GM23338 (cell line): ENCODE measurements at regions not wholly inside any gene's neighbourhood (a gene's known extent, or its start where the extent isn't known, plus 50 kb on each side); places are given as distances from the start of the nearest gene placed in this dataset.
"Not testable (repeated sequence)": the region's sequence is repeated elsewhere in the genome, so short reads cannot be mapped to it uniquely, and the experiment has no call there.

Experiments
- ATAC-seq: fragments of 200-7000 bp; cut with Tn5 transposase; 3 replicates; pipeline ENCODE4 v1.9.1; 2020
- DNase-seq: peaks from one replicate; pipeline ENCODE4 v3.0.0-alpha.2; 2015; ENCODE audit warnings: low spot score
- H2AFZ ChIP-seq: fragments of 200-600 bp; sonication (generic); 2 replicates; pipeline ENCODE4 v1.8.0; 2016; ENCODE audit warnings: antibody characterized with exemption, mild to moderate bottlenecking, moderate library complexity
- H3F3A ChIP-seq: fragments of 200-600 bp; sonication (generic); replicated peaks from 2 replicates; pipeline ENCODE4 v1.8.0; 2017; ENCODE audit warnings: antibody characterized with exemption, mixed run types, low read depth
- H3K27ac ChIP-seq: fragments of 200-600 bp; sonication (generic); 2 replicates; pipeline ENCODE4 v1.6.1; 2016; ENCODE audit warnings: low read depth
- H3K27me3 ChIP-seq: fragments of 200-600 bp; sonication (generic); 2 replicates; pipeline ENCODE4 v1.8.0; 2016; ENCODE audit warnings: mild to moderate bottlenecking, mixed run types, moderate library complexity; ENCODE audit not compliant: insufficient read depth
- H3K36me3 ChIP-seq: fragments of 200-600 bp; sonication (generic); 2 replicates; pipeline ENCODE4 v1.8.0; 2016; ENCODE audit warnings: mild to moderate bottlenecking; ENCODE audit not compliant: insufficient read depth
- H3K4me1 ChIP-seq: fragments of 200-600 bp; sonication (generic); 2 replicates; pipeline ENCODE4 v1.8.0; 2016; ENCODE audit warnings: mild to moderate bottlenecking, moderate library complexity; ENCODE audit not compliant: insufficient read depth
- H3K4me2 ChIP-seq: fragments of 200-600 bp; sonication (generic); 2 replicates; pipeline ENCODE4 v1.7.1; 2017; ENCODE audit warnings: mixed run types
- H3K4me3 ChIP-seq: fragments of 200-600 bp; sonication (generic); 2 replicates; pipeline ENCODE4 v1.6.1; 2016; ENCODE audit warnings: mixed run types
- H3K79me2 ChIP-seq: fragments of 200-600 bp; sonication (generic); replicated peaks from 2 replicates; pipeline ENCODE4 v1.8.0; 2017; ENCODE audit warnings: mild to moderate bottlenecking; ENCODE audit not compliant: insufficient read depth
- H3K9me2 ChIP-seq: fragments of 200-600 bp; sonication (generic); 2 replicates; pipeline ENCODE4 v1.8.0; 2017; ENCODE audit not compliant: insufficient read depth
- H4K20me1 ChIP-seq: fragments of 200-600 bp; sonication (generic); replicated peaks from 2 replicates; pipeline ENCODE4 v1.8.0; 2017; ENCODE audit warnings: mild to moderate bottlenecking; ENCODE audit not compliant: insufficient read depth
- H3K27ac Mint-ChIP-seq: 2 replicates; pipeline ENCODE4 v1.8.0; 2020; ENCODE audit warnings: inconsistent platforms, mild to moderate bottlenecking, moderate library complexity, mixed read lengths
- H3K27me3 Mint-ChIP-seq: 3 replicates; pipeline ENCODE4 v1.8.0; 2022; ENCODE audit warnings: low read depth, mild to moderate bottlenecking, moderate library complexity, mixed read lengths, inconsistent platforms; ENCODE audit not compliant: insufficient read depth, poor library complexity
- H3K36me3 Mint-ChIP-seq: 3 replicates; pipeline ENCODE4 v1.8.0; 2021; ENCODE audit warnings: low read depth, mild to moderate bottlenecking, inconsistent platforms, moderate library complexity, mixed read lengths
- H3K4me1 Mint-ChIP-seq: 3 replicates; pipeline ENCODE4 v1.8.0; 2020; ENCODE audit warnings: mild to moderate bottlenecking, inconsistent platforms, mixed read lengths
- H3K4me3 Mint-ChIP-seq: 3 replicates; pipeline ENCODE4 v1.8.0; 2021; ENCODE audit warnings: moderate library complexity, mild to moderate bottlenecking, inconsistent platforms, mixed read lengths
- H3K9me3 Mint-ChIP-seq: 3 replicates; pipeline ENCODE4 v1.8.0; 2020; ENCODE audit warnings: moderate library complexity, mild to moderate bottlenecking, inconsistent platforms, mixed read lengths
- EZH2 ChIP-seq: fragments of 200-600 bp; sonication (generic); IDR thresholded peaks from one replicate; pipeline ENCODE4 v1.8.0; 2017; ENCODE audit warnings: antibody characterized with exemption, mild to moderate bottlenecking, low read depth; ENCODE audit not compliant: unreplicated experiment
- EZH2phosphoT487 ChIP-seq: fragments of 200-600 bp; sonication (generic); IDR thresholded peaks from one replicate; pipeline ENCODE4 v1.8.1; 2018; ENCODE audit warnings: antibody characterized with exemption; ENCODE audit not compliant: unreplicated experiment
- JUNB ChIP-seq: IDR thresholded peaks from one replicate; pipeline ENCODE4 v1.6.1; 2016; ENCODE audit warnings: antibody characterized with exemption; ENCODE audit not compliant: unreplicated experiment
- ZNF331 ChIP-seq: fragments of 250-450 bp; sonication (Bioruptor Pico); IDR thresholded peaks from 2 replicates; pipeline ENCODE4 v1.5.0; 2020; ENCODE audit warnings: low read depth, mild to moderate bottlenecking, moderate library complexity
- TF ChIP-seq, protein P1 (sequence below): IDR thresholded peaks from one replicate; pipeline ENCODE4 v1.6.1; 2018; ENCODE audit warnings: antibody characterized with exemption; ENCODE audit not compliant: unreplicated experiment

DNA sequence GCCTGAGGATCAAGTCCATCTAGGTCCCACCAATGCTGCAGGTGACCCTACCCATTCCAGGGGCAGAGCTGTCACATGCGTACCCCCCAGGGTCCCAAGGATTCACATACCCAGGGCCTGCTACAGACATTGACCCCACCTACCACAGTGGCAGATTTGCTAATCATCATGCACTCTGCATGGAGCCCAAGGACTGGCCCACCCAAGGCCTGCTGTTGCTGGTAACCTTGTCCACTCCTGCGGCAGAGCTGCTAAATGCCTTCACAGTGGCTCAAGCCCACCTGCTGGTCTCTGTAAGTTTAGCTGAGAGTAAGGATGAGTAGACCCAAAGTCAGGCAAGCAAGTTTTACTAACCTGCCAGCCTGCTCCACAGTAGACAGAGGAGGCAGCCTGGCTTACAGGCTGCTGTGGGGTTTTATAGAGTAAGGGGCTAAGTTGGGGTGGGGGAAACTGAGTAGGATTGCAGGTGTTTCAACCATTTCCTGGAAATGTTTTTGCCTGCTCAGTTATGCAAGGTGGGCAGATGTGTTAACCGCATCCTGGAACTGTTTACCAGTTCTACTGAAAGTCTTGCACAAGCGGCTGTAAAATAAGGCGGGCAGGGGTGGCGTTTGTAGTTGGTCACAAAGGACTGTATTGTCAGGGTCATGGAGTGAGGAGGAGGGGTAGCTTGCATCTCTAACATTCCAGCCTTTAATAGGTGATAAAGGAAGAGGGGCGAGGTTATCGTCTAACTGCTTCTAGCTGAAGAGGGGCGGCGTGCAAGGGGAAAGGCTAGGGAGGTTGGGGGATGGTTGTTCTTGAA, 2163.5 kb upstream of the WWC1 start:
- no peak for TF ChIP-seq JUNB
- no peak for TF ChIP-seq EZH2
- no peak for TF ChIP-seq EZH2phosphoT487
- no peak for TF ChIP-seq ZNF331 (CRISPR knock-in tag)
- TF ChIP-seq, protein P1, sequence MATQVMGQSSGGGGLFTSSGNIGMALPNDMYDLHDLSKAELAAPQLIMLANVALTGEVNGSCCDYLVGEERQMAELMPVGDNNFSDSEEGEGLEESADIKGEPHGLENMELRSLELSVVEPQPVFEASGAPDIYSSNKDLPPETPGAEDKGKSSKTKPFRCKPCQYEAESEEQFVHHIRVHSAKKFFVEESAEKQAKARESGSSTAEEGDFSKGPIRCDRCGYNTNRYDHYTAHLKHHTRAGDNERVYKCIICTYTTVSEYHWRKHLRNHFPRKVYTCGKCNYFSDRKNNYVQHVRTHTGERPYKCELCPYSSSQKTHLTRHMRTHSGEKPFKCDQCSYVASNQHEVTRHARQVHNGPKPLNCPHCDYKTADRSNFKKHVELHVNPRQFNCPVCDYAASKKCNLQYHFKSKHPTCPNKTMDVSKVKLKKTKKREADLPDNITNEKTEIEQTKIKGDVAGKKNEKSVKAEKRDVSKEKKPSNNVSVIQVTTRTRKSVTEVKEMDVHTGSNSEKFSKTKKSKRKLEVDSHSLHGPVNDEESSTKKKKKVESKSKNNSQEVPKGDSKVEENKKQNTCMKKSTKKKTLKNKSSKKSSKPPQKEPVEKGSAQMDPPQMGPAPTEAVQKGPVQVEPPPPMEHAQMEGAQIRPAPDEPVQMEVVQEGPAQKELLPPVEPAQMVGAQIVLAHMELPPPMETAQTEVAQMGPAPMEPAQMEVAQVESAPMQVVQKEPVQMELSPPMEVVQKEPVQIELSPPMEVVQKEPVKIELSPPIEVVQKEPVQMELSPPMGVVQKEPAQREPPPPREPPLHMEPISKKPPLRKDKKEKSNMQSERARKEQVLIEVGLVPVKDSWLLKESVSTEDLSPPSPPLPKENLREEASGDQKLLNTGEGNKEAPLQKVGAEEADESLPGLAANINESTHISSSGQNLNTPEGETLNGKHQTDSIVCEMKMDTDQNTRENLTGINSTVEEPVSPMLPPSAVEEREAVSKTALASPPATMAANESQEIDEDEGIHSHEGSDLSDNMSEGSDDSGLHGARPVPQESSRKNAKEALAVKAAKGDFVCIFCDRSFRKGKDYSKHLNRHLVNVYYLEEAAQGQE: no peak
- no peak overlapping the region for H3K4me2 ChIP-seq
- no peaks in the 10 kb centered on the region for H3K79me2 ChIP-seq
- H3F3A ChIP-seq: no peaks in the 10 kb centered on the region
- H3K27me3 ChIP-seq: no peaks in the 10 kb centered on the region
- H3K27me3 Mint-ChIP-seq: no peaks in the 10 kb centered on the region
- no peaks in the 10 kb centered on the region for H3K36me3 ChIP-seq
- H3K27ac Mint-ChIP-seq: no peak overlapping the region
- H3K4me3 ChIP-seq: no peak overlapping the region
- H3K36me3 Mint-ChIP-seq: peaks cover 3% of the 10 kb centered on the region; the same call in 1 of the 3 replicates
- H2AFZ ChIP-seq: 0 out of 2 replicates have a peak overlapping the region, but pooled peaks have one; percentile 38
- no peak overlapping the region for H3K4me3 Mint-ChIP-seq
- no peaks in the 10 kb centered on the region for H3K4me1 Mint-ChIP-seq
- DNase-seq (no peak), ATAC-seq (no peak)
- H4K20me1 ChIP-seq: no peaks in the 10 kb centered on the region
- H3K9me2 ChIP-seq: peaks cover 12% of the 10 kb centered on the region; the same call in 1 of the 2 replicates
- H3K4me1 ChIP-seq: no peaks in the 10 kb centered on the region
- H3K27ac ChIP-seq: no peak overlapping the region
- H3K9me3 Mint-ChIP-seq: peaks cover 4% of the 10 kb centered on the region; the same call in 1 of the 3 replicates

DNA sequence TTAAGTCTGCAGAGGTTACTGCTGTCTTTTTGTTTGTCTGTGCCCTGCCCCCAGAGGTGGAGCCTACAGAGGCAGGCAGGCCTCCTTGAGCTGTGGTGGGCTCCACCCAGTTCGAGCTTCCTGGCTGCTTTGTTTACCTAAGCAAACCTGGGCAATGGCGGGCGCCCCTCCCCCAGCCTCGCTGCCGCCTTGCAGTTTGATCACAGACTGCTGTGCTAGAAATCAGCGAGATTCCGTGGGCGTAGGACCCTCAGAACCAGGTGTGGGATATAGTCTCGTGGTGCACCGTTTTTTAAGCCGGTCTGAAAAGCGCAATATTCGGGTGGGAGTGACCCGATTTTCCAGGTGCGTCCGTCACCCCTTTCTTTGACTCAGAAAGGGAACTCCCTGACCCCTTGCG, 2146.3 kb upstream of the WWC1 start:
- not testable (repeated sequence) for H3K4me3 ChIP-seq, H3K4me1 ChIP-seq

More for the DNA sequence above, 2146.3 kb upstream of the WWC1 start:
- peaks cover 11% of the 10 kb centered on the region for H3K9me3 Mint-ChIP-seq
- not testable (repeated sequence) for H3K4me3 Mint-ChIP-seq, H3K4me1 Mint-ChIP-seq, H3K27ac ChIP-seq, H3K27ac Mint-ChIP-seq, H3K79me2 ChIP-seq, H3K4me2 ChIP-seq, ATAC-seq, DNase-seq, H3K9me2 ChIP-seq, H4K20me1 ChIP-seq, H2AFZ ChIP-seq, H3K36me3 Mint-ChIP-seq, H3K36me3 ChIP-seq, H3K27me3 ChIP-seq, H3F3A ChIP-seq, H3K27me3 Mint-ChIP-seq
